GM19463 (cell line): ENCODE measurements at regions not wholly inside any gene's neighbourhood (a gene's known extent, or its start where the extent isn't known, plus 50 kb on each side); places are given as distances from the start of the nearest gene placed in this dataset.

ENCODE experiments used
- ATAC-seq: cut with Tn5 transposase; IDR thresholded peaks from one replicate; pipeline ENCODE4 v1.9.1; 2021; ENCODE audit warnings: mild to moderate bottlenecking, moderate library complexity; ENCODE audit not compliant: unreplicated experiment

GRCh38 chr4:74878323-74878722 lies 54.6 kb upstream of the PARM1 start:
- no peak for ATAC-seq

DNA sequence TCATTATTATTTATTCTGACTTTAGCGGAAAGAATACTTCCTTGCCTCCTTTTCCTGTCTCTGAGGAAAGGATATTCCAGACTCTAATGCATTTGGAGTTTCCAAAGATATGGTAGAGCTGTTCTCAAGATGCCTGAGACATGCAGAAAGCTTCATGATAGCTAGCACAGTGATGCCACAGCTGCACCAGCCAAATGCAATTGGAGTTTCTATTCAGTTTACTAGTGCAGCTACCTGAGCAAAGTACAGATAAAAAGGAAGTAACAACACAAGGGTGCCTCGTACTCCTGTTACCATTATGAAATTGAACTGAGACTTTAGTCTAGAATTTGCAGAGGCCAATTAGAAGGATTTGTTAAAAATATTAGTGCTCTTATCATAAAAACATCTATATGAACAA lies 57.5 kb upstream of the PARM1 start:
- ATAC-seq, result no peak

DNA sequence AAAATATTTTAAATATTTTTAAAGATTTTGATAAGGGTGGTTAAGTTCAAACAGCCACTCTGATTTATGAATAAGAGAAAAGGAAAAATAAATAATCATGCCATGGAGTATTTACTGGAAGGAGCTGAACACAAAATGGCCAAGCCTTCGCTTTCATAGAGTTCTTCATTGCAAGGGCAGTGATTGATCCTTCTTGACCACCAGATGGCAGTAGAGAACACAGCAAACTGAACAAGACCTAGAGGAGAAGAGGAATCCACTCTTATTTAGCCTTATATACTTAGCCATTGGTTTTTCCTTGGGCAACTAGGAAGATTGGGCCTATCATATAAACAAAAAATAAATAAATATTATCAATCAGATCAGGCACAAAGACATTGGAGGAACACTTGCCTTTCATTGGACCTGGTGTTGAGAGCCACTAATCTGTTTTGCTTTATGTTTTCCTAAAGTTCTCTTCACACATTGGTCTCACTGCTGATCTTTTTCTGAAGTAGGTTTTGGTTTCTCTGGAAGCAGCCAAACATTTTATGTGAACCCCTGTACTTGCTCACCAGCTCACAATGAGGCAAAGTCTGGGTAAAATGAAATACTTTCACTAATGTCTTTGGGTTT lies 58.1 kb upstream of the PARM1 start:
- peak; percentile 28 for ATAC-seq

DNA sequence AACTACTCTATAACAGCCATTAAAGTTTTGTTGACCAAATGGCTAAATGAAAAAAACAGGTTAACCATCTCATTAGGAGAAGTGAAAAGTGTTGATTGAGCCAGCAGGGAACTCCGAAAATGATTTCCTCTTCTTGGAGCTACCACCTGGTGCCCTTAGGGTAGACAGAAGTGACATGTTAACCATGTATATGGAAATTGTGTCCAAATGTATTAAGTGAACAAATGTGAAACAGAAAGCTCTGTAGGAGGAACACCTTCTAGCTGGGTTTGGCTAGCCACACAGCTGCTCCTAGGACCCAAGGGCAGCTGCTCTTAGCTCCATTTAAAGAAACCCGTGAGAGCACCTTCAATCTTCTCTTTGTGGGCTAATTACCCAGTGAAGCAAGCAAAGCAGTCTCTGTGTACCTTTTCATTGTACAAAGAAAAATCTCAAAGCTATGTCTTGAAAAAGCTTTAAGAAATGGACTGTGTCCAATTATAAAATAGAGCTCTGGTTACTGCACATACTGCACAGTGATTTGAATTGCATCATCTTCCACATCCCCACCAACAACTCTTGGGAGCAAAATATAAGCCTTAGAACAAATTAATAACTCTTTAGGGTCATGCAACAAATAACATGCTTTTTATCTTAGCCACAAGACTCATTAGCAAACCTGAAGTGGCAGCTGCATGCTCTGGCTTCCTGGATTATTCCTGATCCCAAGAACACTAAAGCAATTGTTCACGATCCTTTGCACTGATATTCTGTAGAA lies 59.2 kb upstream of the PARM1 start:
- peak; percentile 94 for ATAC-seq

DNA sequence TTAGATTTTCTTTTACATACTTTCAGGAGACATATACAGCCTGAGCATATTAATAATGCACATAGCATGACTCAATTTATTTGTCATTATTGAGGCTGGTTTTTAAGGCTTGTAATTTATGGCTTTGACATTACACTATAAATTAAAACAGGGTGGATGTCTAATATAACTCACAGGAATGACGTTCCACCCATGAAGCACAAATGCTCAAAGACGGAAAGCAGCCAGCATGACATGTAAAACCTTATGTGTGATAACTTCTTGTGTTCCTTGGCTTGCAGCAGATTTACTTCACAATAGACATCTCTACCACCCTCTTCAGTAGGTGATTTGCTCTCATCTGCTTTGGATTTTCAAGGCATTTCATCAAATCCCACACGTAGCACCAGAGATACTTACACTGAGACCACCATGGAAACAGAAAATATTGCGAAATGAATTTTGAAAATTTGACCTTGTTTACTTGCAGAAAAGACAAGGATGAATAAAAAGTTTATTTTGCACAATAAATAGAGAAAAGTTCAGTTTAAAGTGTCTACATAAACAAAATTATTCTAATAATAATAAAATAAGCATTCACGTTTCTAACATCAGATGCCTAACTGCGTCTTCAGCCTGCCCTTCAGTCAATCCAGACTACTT lies 64.7 kb upstream of the BTC start:
- ATAC-seq, result no peak

DNA sequence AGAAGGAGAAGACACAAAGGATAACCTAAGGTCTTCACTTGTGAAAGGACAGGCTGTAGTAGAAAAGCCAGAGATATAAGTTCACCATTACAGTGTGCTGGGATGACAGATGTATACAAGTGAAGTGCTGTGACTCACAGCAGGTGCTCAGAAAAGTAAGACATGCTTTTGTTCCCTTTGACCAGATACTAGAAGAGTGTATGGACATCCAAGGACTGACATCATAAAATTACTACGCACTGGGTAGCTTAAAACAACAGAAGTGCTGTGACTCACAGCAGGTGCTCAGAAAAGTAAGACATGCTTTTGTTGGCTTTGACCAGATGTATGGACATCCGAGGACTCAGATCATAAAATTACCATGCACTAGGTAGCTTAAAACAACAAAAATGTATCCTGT lies 61.6 kb upstream of the BTC start:
- ATAC-seq, result no peak

DNA sequence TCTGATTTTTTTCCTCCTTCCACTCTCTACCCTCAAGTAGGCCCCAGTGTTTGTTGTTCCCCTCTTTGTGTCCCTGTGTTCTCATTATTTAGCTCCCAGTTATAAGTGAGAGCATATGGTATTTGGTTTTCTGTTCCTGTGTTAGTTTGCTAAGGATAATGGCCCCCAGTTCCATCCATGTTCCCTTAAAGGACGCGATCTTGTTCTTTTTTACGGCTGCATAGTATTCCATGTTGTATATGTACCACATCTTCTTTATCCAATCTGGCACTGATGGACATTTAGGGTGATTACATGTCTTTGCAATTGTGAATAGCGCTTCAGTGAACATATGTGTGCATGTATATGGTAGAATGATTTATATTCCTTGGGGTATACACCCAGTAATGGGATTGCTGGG lies 54.5 kb upstream of the BTC start:
- ATAC-seq, result no peak

- no peak for ATAC-seq
These were observed 51.5 kb upstream of the BTC start for GRCh38 chr4:74845834-74846233.
